A673 (cell line): ENCODE measurements at regions not wholly inside any gene's neighbourhood (a gene's known extent, or its start where the extent isn't known, plus 50 kb on each side); places are given as distances from the start of the nearest gene placed in this dataset.
"Not testable (repeated sequence)": the region's sequence is repeated elsewhere in the genome, so short reads cannot be mapped to it uniquely, and the experiment has no call there.

ENCODE experiments used
- BruUV-seq: library from RNA; stranded (reverse); fragments of 400-500 nt; replicated peaks from 2 replicates; lab custom pipeline; 2021; lab: Mats Ljungman, UMichigan
- CTCF ChIA-PET: fragments of 300-600 bp; sonication (Branson Sonifier 250); formaldehyde crosslinking; loops from one replicate; lab custom pipeline; 2022; ENCODE audit warnings: antibody characterized with exemption; lab: Charles Lee
- POLR2A ChIA-PET: fragments of 300-600 bp; sonication (Branson Sonifier 250); formaldehyde crosslinking; loops from one replicate; lab custom pipeline; 2022; ENCODE audit warnings: antibody characterized with exemption; ENCODE audit not compliant: low non-redundant PET; lab: Charles Lee
- DNase-seq: peaks from one replicate; pipeline ENCODE4 v3.0.0-alpha.2; 2015; ENCODE audit warnings: low spot score
- H3K27ac ChIP-seq: fragments of 200-600 bp; sonication (generic); 2 replicates; pipeline ENCODE4 v1.5.1; 2016; ENCODE audit warnings: mixed run types, low read depth, mild to moderate bottlenecking, mixed read lengths, antibody characterized with exemption, low read length; ENCODE audit not compliant: poor library complexity, severe bottlenecking
- H3K27me3 ChIP-seq: fragments of 200-600 bp; sonication (generic); replicated peaks from 2 replicates; pipeline ENCODE4 v1.6.1; 2017; ENCODE audit warnings: mixed run types, low read depth, mild to moderate bottlenecking, mixed read lengths, antibody characterized with exemption, low read length; ENCODE audit not compliant: insufficient read depth, poor library complexity
- H3K36me3 ChIP-seq: fragments of 200-600 bp; sonication (generic); 2 replicates; pipeline ENCODE4 v1.6.1; 2016; ENCODE audit warnings: mixed run types, mild to moderate bottlenecking, mixed read lengths, antibody characterized with exemption, low read length; ENCODE audit not compliant: insufficient read depth, poor library complexity, severe bottlenecking
- H3K4me1 ChIP-seq: fragments of 200-600 bp; sonication (generic); 2 replicates; pipeline ENCODE4 v1.6.1; 2017; ENCODE audit warnings: mixed run types, mild to moderate bottlenecking, mixed read lengths, antibody characterized with exemption, low read length; ENCODE audit not compliant: insufficient read depth, poor library complexity, severe bottlenecking
- H3K4me3 ChIP-seq: fragments of 200-600 bp; sonication (generic); 2 replicates; pipeline ENCODE4 v1.5.1; 2016; ENCODE audit warnings: low read depth, mixed run types, mild to moderate bottlenecking, mixed read lengths, low read length; ENCODE audit not compliant: poor library complexity, severe bottlenecking
- H3K9me3 ChIP-seq: fragments of 200-600 bp; sonication (generic); 2 replicates; pipeline ENCODE4 v1.6.1; 2016; ENCODE audit warnings: mixed run types, low read depth, mild to moderate bottlenecking, mixed read lengths, antibody characterized with exemption, low read length; ENCODE audit not compliant: poor library complexity, severe bottlenecking
- CTCF ChIP-seq: fragments of 300-800, 200-600 bp; sonication (generic); conservative IDR thresholded peaks from 2 replicates; pipeline ENCODE4 v1.5.1; 2017; ENCODE audit warnings: low read depth, mild to moderate bottlenecking, antibody characterized with exemption, low read length, moderate library complexity, mixed read lengths
- EZH2 ChIP-seq: fragments of 200-600 bp; sonication (generic); IDR thresholded peaks from 2 replicates; pipeline ENCODE4 v1.6.1; 2017; ENCODE audit warnings: borderline replicate concordance, low read depth, mild to moderate bottlenecking, mixed read lengths, antibody characterized with exemption, low read length; ENCODE audit not compliant: poor library complexity, severe bottlenecking
- intact Hi-C: fragments of 100-400 bp; cut with micrococcal nuclease; formaldehyde crosslinking; loops from one replicate; pipeline ENCODE4 v1.10.0; 2022; ENCODE audit not compliant: unreplicated experiment

- Histone ChIP-seq H3K27ac (no peak overlapping the region), H3K27me3 (no peaks in the 10 kb centered on the region), H3K9me3 (no peaks in the 10 kb centered on the region), H3K36me3 (peaks cover 4% of the 10 kb centered on the region), H3K4me3 (no peak overlapping the region), H3K4me1 (peaks cover 16% of the 10 kb centered on the region)
- no TSS peak for BruUV-seq
- DNase-seq, result no peak
- CTCF ChIA-PET, result no interaction called here
- TF ChIP-seq CTCF, result no peak
- TF ChIP-seq EZH2, result no peak
- POLR2A ChIA-PET, result no interaction called here
- intact Hi-C loops, result no loop called here
Measured at GRCh38 chr22:25477358-25477757, 87.1 kb upstream of the GRK3 start.

GRCh38 chr22:25478111-25478510, 86.4 kb upstream of the GRK3 start:
- TF ChIP-seq CTCF (no peak), EZH2 (no peak)
- BruUV-seq, result no TSS peak
- Histone ChIP-seq H3K4me3 (no peak overlapping the region), H3K4me1 (peaks cover 16% of the 10 kb centered on the region), H3K36me3 (peaks cover 4% of the 10 kb centered on the region), H3K27ac (no peak overlapping the region), H3K27me3 (no peaks in the 10 kb centered on the region), H3K9me3 (no peaks in the 10 kb centered on the region)
- DNase-seq, result no peak
- ChIA-PET POLR2A (no interaction called here), CTCF (no interaction called here)
- intact Hi-C loops, result no loop called here

- BruUV-seq, result no TSS peak
- intact Hi-C loops, result no loop called here
Measured at GRCh38 chr22:25478528-25478927, 85.9 kb upstream of the GRK3 start.

GRCh38 chr22:25480868-25481267, 83.6 kb upstream of the GRK3 start:
- H3K9me3 ChIP-seq, POLR2A ChIA-PET, intact Hi-C loops, H3K27ac ChIP-seq, CTCF ChIA-PET, H3K36me3 ChIP-seq, H3K4me3 ChIP-seq, DNase-seq, BruUV-seq, H3K4me1 ChIP-seq, H3K27me3 ChIP-seq: not testable (repeated sequence)

More at GRCh38 chr22:25478528-25478927, 85.9 kb upstream of the GRK3 start:
- DNase-seq, result no peak
- H3K27me3 ChIP-seq, result no peaks in the 10 kb centered on the region
- H3K36me3 ChIP-seq, result peaks cover 4% of the 10 kb centered on the region
- POLR2A ChIA-PET, result no interaction called here
- CTCF ChIA-PET, result no interaction called here
- H3K27ac ChIP-seq, result no peak overlapping the region
- H3K4me1 ChIP-seq, result peaks cover 16% of the 10 kb centered on the region
- no peak overlapping the region for H3K4me3 ChIP-seq
- TF ChIP-seq CTCF, result no peak
- no peak for TF ChIP-seq EZH2
- no peaks in the 10 kb centered on the region for H3K9me3 ChIP-seq
